ENCODE measurements at regions not wholly inside any gene's neighbourhood (a gene's known extent, or its start where the extent isn't known, plus 50 kb on each side); places are given as distances from the start of the nearest gene placed in this dataset.

DNA sequence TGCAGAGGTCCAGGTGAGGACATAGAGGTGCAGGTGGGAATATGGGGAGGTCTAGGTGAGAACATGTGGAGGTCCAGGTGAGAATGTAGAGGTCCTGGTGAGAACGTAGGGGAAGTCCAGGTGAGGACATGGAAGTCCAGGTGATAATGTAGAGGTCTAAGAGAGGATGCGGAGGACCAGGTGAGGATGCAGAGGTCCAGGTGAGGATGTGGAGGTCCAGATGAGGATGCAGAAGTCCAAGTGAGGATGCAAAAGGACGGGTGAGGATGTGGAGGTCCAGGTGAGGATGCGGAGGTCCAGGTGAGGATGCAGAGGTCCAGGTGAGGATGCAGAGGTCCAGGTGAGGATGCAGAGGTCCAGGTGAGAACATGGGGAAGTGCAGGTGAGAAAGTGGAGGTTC lies 133.8 kb downstream of the MRPL36 start:
- 47% methylated on average over 4 of the region's 4 CpGs for WGBS, 2 experiments (ENCODE audit: low coverage in 1 of 2, low lambda C conversion rate in 2 of 2, missing lambda C conversion rate in 2 of 2)
- DNase-seq: no peak
- Histone ChIP-seq H3K79me2 (ENCODE audit: insufficient read depth) (no peaks in the 10 kb centered on the region), H3K27me3 (replicated peaks; ENCODE audit: insufficient read depth) (peaks cover 36% of the 10 kb centered on the region), H4K20me1 (ENCODE audit: insufficient read depth) (no peaks in the 10 kb centered on the region), H3K9me2 (ENCODE audit: insufficient read depth) (no peaks in the 10 kb centered on the region), H3K36me3 (ENCODE audit: low read depth) (no peaks in the 10 kb centered on the region), H3K9ac (no peak overlapping the region), H3K27ac (no peak overlapping the region), H3K4me2 (ENCODE audit: unreplicated experiment) (no peak overlapping the region), H3K4me1 (ENCODE audit: insufficient read depth) (no peaks in the 10 kb centered on the region), H3F3A (ENCODE audit: insufficient read depth) (peaks cover 6% of the 10 kb centered on the region; the same call in 1 of the 2 replicates), H2AFZ (no peak overlapping the region), H3K9me3 (ENCODE audit: low read depth) (no peaks in the 10 kb centered on the region), H3K4me3 (no peak overlapping the region)
- in situ Hi-C loops (cut with MboI): no loop called here
- TF ChIP-seq EZH2phosphoT487 (IDR thresholded peaks at IDR 0.05; ENCODE audit: insufficient read depth, low read depth) (no peak), EZH2 (IDR thresholded peaks at IDR 0.05; ENCODE audit: insufficient read depth, poor library complexity, severe bottlenecking) (no peak)

DNA sequence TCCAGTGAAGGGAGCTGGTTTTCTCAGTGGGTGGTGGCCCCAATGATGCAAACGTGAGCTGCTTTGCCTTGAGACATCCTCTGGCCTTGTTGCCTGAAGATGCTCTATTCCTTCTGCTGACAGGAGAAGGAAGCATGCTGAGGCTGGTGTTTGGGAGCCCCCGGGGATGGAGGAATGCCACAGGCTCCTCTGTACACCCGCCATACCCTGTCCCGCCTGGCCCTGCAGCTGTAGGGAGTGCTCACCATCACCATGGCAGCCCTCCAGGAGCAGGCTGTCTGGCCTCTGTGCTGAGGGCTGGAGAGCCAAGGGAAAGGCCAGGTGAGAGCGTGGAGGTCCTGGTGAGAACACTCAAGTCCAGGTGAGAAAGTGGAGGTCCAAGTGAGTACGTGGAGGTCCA lies 134.4 kb downstream of the MRPL36 start:
- Histone ChIP-seq H2AFZ (no peak overlapping the region), H3K4me1 (ENCODE audit: insufficient read depth) (no peaks in the 10 kb centered on the region), H3K27me3 (replicated peaks; ENCODE audit: insufficient read depth) (peaks cover 40% of the 10 kb centered on the region), H3K27ac (no peak overlapping the region), H3K4me3 (no peak overlapping the region), H3K79me2 (ENCODE audit: insufficient read depth) (no peaks in the 10 kb centered on the region), H3K9me3 (ENCODE audit: low read depth) (no peaks in the 10 kb centered on the region), H4K20me1 (ENCODE audit: insufficient read depth) (no peaks in the 10 kb centered on the region), H3K4me2 (ENCODE audit: unreplicated experiment) (no peak overlapping the region), H3K9me2 (ENCODE audit: insufficient read depth) (no peaks in the 10 kb centered on the region), H3K36me3 (ENCODE audit: low read depth) (no peaks in the 10 kb centered on the region), H3F3A (ENCODE audit: insufficient read depth) (peaks cover 3% of the 10 kb centered on the region; the same call in 1 of the 2 replicates), H3K9ac (no peak overlapping the region)
- TF ChIP-seq EZH2 (IDR thresholded peaks at IDR 0.05; ENCODE audit: insufficient read depth, poor library complexity, severe bottlenecking) (no peak), EZH2phosphoT487 (IDR thresholded peaks at IDR 0.05; ENCODE audit: insufficient read depth, low read depth) (no peak)
- WGBS, 2 experiments (ENCODE audit: low coverage in 1 of 2, low lambda C conversion rate in 2 of 2, missing lambda C conversion rate in 2 of 2): 49 to 64% methylated on average over 6 of the region's 6 CpGs
- in situ Hi-C loops (cut with MboI): no loop called here
- no peak for DNase-seq

DNA sequence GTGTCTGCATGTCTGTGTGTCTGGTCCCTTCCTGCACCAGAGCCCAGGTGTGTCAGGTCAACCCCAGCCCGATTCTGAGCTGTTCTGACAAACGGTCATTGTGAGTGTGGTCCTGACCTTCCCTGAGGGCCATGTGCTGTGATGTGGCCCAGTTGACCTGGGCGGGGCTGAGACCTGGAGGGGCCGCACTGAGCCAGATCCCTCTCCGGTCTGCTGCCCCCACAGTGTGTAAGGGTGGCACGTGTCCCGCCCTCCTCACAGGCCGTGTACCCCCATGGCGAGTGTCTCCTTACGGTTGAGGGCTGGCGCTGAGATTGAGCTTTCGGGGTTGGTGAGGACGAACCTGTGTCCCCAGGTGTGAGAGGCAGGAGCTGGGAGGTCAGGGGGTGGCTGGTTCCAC lies 136.5 kb downstream of the MRPL36 start:
- Histone ChIP-seq H3K27ac (no peak overlapping the region), H2AFZ (no peak overlapping the region), H4K20me1 (ENCODE audit: insufficient read depth) (no peaks in the 10 kb centered on the region), H3K36me3 (ENCODE audit: low read depth) (no peaks in the 10 kb centered on the region), H3K4me3 (no peak overlapping the region), H3K9me2 (ENCODE audit: insufficient read depth) (no peaks in the 10 kb centered on the region), H3K79me2 (ENCODE audit: insufficient read depth) (no peaks in the 10 kb centered on the region), H3K4me1 (ENCODE audit: insufficient read depth) (no peaks in the 10 kb centered on the region), H3K9ac (no peak overlapping the region), H3K4me2 (ENCODE audit: unreplicated experiment) (no peak overlapping the region), H3K27me3 (replicated peaks; ENCODE audit: insufficient read depth) (peaks cover 42% of the 10 kb centered on the region), H3K9me3 (ENCODE audit: low read depth) (no peaks in the 10 kb centered on the region), H3F3A (ENCODE audit: insufficient read depth) (no peaks in the 10 kb centered on the region)
- TF ChIP-seq EZH2 (IDR thresholded peaks at IDR 0.05; ENCODE audit: insufficient read depth, poor library complexity, severe bottlenecking) (no peak), EZH2phosphoT487 (IDR thresholded peaks at IDR 0.05; ENCODE audit: insufficient read depth, low read depth) (no peak)
- 68 to 78% methylated on average over 12 to 13 of the region's 13 CpGs for WGBS, 2 experiments (ENCODE audit: low coverage in 1 of 2, low lambda C conversion rate in 2 of 2, missing lambda C conversion rate in 2 of 2)
- in situ Hi-C loops (cut with MboI): no loop called here
- DNase-seq: no peak

DNA sequence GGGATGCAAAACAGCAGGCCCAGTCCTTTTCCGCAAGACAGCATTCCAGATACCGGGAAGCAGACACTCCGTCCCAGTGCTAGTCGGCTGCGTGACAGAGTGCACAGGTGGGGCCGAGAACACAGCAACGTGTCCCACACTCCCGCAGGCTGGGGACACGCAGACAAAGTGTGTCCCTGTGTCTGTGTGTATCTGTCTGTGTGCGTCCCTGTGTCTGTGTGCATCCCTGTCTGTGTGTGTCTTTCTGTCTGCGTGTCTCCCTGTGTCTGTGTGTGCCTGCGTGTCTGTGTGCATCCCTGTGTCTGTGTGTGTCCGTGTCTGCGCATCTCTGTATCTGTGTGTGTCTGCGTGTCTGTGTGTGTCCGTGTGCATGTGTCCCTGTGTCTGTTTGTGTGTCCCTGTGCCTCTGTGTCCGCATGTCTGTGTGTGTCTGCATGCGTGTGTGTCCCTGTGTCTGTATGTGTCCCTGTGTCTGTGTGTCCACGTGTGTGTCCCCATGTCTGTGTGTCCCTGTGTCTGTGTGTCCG lies 137.0 kb downstream of the MRPL36 start:
- no peaks in the 10 kb centered on the region for H3F3A ChIP-seq (ENCODE audit: insufficient read depth)
- no peaks in the 10 kb centered on the region for H3K9me2 ChIP-seq (ENCODE audit: insufficient read depth)
- H3K27me3 ChIP-seq (replicated peaks; ENCODE audit: insufficient read depth): peaks cover 40% of the 10 kb centered on the region
- 84 to 87% methylated on average over 20 of the region's 20 CpGs for WGBS, 2 experiments (ENCODE audit: low coverage in 1 of 2, low lambda C conversion rate in 2 of 2, missing lambda C conversion rate in 2 of 2)
- no peak overlapping the region for H3K9ac ChIP-seq
- no peak overlapping the region for H3K27ac ChIP-seq
- no peak for DNase-seq
- no peaks in the 10 kb centered on the region for H3K36me3 ChIP-seq (ENCODE audit: low read depth)
- no peak overlapping the region for H2AFZ ChIP-seq
- H3K9me3 ChIP-seq (ENCODE audit: low read depth): no peaks in the 10 kb centered on the region
- no peaks in the 10 kb centered on the region for H3K79me2 ChIP-seq (ENCODE audit: insufficient read depth)
- H3K4me1 ChIP-seq (ENCODE audit: insufficient read depth): no peaks in the 10 kb centered on the region
- in situ Hi-C loops (cut with MboI): no loop called here
- no peak for TF ChIP-seq EZH2 (IDR thresholded peaks at IDR 0.05; ENCODE audit: insufficient read depth, poor library complexity, severe bottlenecking)
- no peak for TF ChIP-seq EZH2phosphoT487 (IDR thresholded peaks at IDR 0.05; ENCODE audit: insufficient read depth, low read depth)
- no peak overlapping the region for H3K4me3 ChIP-seq
- no peak overlapping the region for H3K4me2 ChIP-seq (ENCODE audit: unreplicated experiment)
- no peaks in the 10 kb centered on the region for H4K20me1 ChIP-seq (ENCODE audit: insufficient read depth)

Measured in GM23248 (cell line).